ENCODE measurements at regions not wholly inside any gene's neighbourhood (a gene's known extent, or its start where the extent isn't known, plus 50 kb on each side); places are given as distances from the start of the nearest gene placed in this dataset.

GRCh38 chr2:15788455-15788829 lies 151.9 kb upstream of the MYCN start:
- WGBS, 2 donors (ENCODE audit: low coverage in 1 of 2): 70% methylated on average over 4 of the region's 11 CpGs; no CpG with 5 or more reads in 1 of the 2 donors
- no peak for TF ChIP-seq EP300 (IDR thresholded peaks at IDR 0.05)
- no peak for TF ChIP-seq POLR2A (IDR thresholded peaks at IDR 0.05)
- TF ChIP-seq CTCF (IDR thresholded peaks at IDR 0.05): no peak
- no peak for TF ChIP-seq POLR2AphosphoS5 (IDR thresholded peaks at IDR 0.05)
- no peaks in the 10 kb centered on the region for H3K9me3 ChIP-seq
- no peak overlapping the region for H3K27ac ChIP-seq
- ATAC-seq: no peak
- no peaks in the 10 kb centered on the region for H3K36me3 ChIP-seq
- no peaks in the 10 kb centered on the region for H3K4me1 ChIP-seq
- no peak overlapping the region for H3K4me3 ChIP-seq
- peaks cover 17% of the 10 kb centered on the region for H3K27me3 ChIP-seq

- Histone ChIP-seq H3K27ac (no peak overlapping the region), H3K36me3 (no peaks in the 10 kb centered on the region), H3K4me1 (no peaks in the 10 kb centered on the region), H3K9me3 (no peaks in the 10 kb centered on the region), H3K27me3 (peaks cover 13% of the 10 kb centered on the region), H3K4me3 (no peak overlapping the region)
- no peak for TF ChIP-seq POLR2A (IDR thresholded peaks at IDR 0.05)
- no peak for TF ChIP-seq CTCF (IDR thresholded peaks at IDR 0.05)
- no peak for TF ChIP-seq EP300 (IDR thresholded peaks at IDR 0.05)
- TF ChIP-seq POLR2AphosphoS5 (IDR thresholded peaks at IDR 0.05): no peak
- WGBS, 2 donors (ENCODE audit: low coverage in 1 of 2): 51% methylated on average over 8 of the region's 9 CpGs; no CpG with 5 or more reads in 1 of the 2 donors
- no peak for ATAC-seq
Observed at GRCh38 chr2:15788830-15789229, 151.5 kb upstream of the MYCN start.

GRCh38 chr2:15789381-15790062 lies 150.8 kb upstream of the MYCN start:
- no peak for ATAC-seq
- no peak overlapping the region for H3K4me3 ChIP-seq
- no peaks in the 10 kb centered on the region for H3K4me1 ChIP-seq
- no peaks in the 10 kb centered on the region for H3K9me3 ChIP-seq
- WGBS, 2 donors (ENCODE audit: low coverage in 1 of 2): 83 to 88% methylated on average over 10 to 11 of the region's 11 CpGs
- H3K27ac ChIP-seq: no peak overlapping the region
- TF ChIP-seq POLR2A (IDR thresholded peaks at IDR 0.05) (no peak), EP300 (IDR thresholded peaks at IDR 0.05) (no peak), CTCF (IDR thresholded peaks at IDR 0.05) (no peak), POLR2AphosphoS5 (IDR thresholded peaks at IDR 0.05) (no peak)
- H3K36me3 ChIP-seq: no peaks in the 10 kb centered on the region
- peaks cover 8% of the 10 kb centered on the region for H3K27me3 ChIP-seq

GRCh38 chr2:15790326-15790725 lies 150.0 kb upstream of the MYCN start:
- peaks cover 0 to 6% (median 0%) of the 10 kb centered on the region in 3 donors for H3K4me1 ChIP-seq
- H3K4me3 ChIP-seq: no peak overlapping the region
- H3K36me3 ChIP-seq: no peaks in the 10 kb centered on the region
- H3K27ac ChIP-seq: no peak overlapping the region
- no peak for TF ChIP-seq EP300 (IDR thresholded peaks at IDR 0.05)
- no peak for TF ChIP-seq POLR2A (IDR thresholded peaks at IDR 0.05)
- no peak for TF ChIP-seq POLR2AphosphoS5 (IDR thresholded peaks at IDR 0.05)
- no peak for TF ChIP-seq CTCF (IDR thresholded peaks at IDR 0.05)
- H3K27me3 ChIP-seq: peaks cover under 1% of the 10 kb centered on the region
- ATAC-seq: peak; percentile 14
- no CpG with 5 or more reads among the region's 9 CpGs for WGBS, 2 donors (ENCODE audit: low coverage in 1 of 2)
- H3K9me3 ChIP-seq: no peaks in the 10 kb centered on the region

GRCh38 chr2:15790838-15791237 lies 149.5 kb upstream of the MYCN start:
- Histone ChIP-seq H3K4me3 (no peak overlapping the region), H3K4me1 (peaks cover 0 to 11% (median 0%) of the 10 kb centered on the region in 3 donors), H3K27me3 (no peaks in the 10 kb centered on the region), H3K9me3 (no peaks in the 10 kb centered on the region), H3K27ac (no peak overlapping the region), H3K36me3 (no peaks in the 10 kb centered on the region)
- no peak for ATAC-seq
- WGBS, 2 donors (ENCODE audit: low coverage in 1 of 2): 100% methylated on average over 4 of the region's 7 CpGs; no CpG with 5 or more reads in 1 of the 2 donors
- TF ChIP-seq CTCF (IDR thresholded peaks at IDR 0.05) (no peak), POLR2AphosphoS5 (IDR thresholded peaks at IDR 0.05) (no peak)
